GM12892 (cell line): ENCODE measurements at regions not wholly inside any gene's neighbourhood (a gene's known extent, or its start where the extent isn't known, plus 50 kb on each side); places are given as distances from the start of the nearest gene placed in this dataset.
"Not testable (repeated sequence)": the region's sequence is repeated elsewhere in the genome, so short reads cannot be mapped to it uniquely, and the experiment has no call there.

ENCODE experiments used
- DNase-seq: peaks from one replicate; pipeline ENCODE4 v3.0.0; 2011; ENCODE audit not compliant: insufficient read length
- FAIRE-seq: peaks from 2 replicates; lab custom pipeline; 2011; peaks lifted over from hg19 to GRCh38; lab: Jason Lieb, UNC
- POLR2A ChIP-seq: IDR thresholded peaks from 2 replicates; pipeline ENCODE4 v1.6.1; 2011; ENCODE audit warnings: low read depth, low read length, control low read depth
- POLR2AphosphoS5 ChIP-seq: IDR thresholded peaks from 2 replicates; pipeline ENCODE4 v1.6.1; 2011; ENCODE audit warnings: low read depth, low read length, control low read depth
- TAF1 ChIP-seq: IDR thresholded peaks from 2 replicates; pipeline ENCODE4 v1.6.1; 2011; ENCODE audit warnings: low read depth, mild to moderate bottlenecking, control low read depth, low read length, borderline replicate concordance

GRCh38 chr9:108395421-108395820 is 460.4 kb downstream of the ACTL7B start:
- no peak for TF ChIP-seq TAF1
- TF ChIP-seq POLR2AphosphoS5 = no peak
- no peak for TF ChIP-seq POLR2A
- FAIRE-seq (no peak), DNase-seq (no peak)

DNA sequence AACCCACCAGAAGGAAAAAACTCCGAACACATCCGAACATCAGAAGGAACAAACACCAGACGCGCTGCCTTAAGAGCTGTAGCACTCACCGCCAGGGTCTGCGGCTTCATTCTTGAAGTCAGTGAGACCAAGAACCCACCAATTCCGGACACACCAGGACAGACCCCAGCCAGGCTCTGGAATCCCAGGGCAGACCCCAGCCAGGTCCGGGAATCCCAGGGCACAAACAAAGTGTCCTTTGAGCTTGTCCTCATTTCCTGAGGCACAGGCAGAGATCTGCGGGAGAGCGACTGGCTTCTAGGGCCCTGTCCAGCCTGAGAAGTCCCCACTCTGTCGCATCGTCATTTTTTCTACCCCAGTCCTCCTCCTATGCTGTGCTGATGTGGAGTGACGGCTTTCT is 461.1 kb downstream of the ACTL7B start:
- FAIRE-seq = no peak
- no peak for DNase-seq
- TF ChIP-seq TAF1 (no peak), POLR2A (no peak), POLR2AphosphoS5 (no peak)

GRCh38 chr9:108393481-108394001 is 462.2 kb downstream of the ACTL7B start:
- not testable (repeated sequence) for FAIRE-seq, DNase-seq

DNA sequence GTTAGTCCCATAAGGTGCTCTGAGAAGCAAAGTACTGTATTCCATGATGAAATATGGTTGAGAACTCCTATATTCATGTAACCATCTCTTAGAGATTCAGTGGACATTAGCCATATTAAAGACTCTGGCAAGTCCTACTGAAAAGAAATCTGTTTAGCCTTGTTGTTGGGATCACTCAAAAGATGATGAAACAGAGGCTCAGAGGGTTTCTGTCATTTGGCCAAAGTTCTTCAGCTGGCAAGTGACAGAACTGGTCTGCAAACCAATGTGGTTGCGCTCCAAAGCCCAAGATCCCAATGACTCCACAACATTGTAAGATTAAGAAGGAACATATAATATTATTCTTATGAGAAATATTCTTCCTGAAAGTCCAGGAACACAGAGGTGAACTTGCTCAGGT is 462.9 kb downstream of the ACTL7B start:
- no peak for TF ChIP-seq POLR2A
- no peak for TF ChIP-seq TAF1
- TF ChIP-seq POLR2AphosphoS5 = no peak
- DNase-seq (no peak), FAIRE-seq (no peak)

GRCh38 chr9:108389056-108389455 is 466.7 kb downstream of the ACTL7B start:
- DNase-seq = no peak
- TF ChIP-seq POLR2A (no peak), POLR2AphosphoS5 (no peak), TAF1 (no peak)
- FAIRE-seq = no peak

GRCh38 chr9:108386859-108387384 is 468.9 kb downstream of the ACTL7B start:
- DNase-seq = no peak
- FAIRE-seq = no peak
- TF ChIP-seq POLR2AphosphoS5 = no peak
- TF ChIP-seq TAF1 = no peak
- no peak for TF ChIP-seq POLR2A

DNA sequence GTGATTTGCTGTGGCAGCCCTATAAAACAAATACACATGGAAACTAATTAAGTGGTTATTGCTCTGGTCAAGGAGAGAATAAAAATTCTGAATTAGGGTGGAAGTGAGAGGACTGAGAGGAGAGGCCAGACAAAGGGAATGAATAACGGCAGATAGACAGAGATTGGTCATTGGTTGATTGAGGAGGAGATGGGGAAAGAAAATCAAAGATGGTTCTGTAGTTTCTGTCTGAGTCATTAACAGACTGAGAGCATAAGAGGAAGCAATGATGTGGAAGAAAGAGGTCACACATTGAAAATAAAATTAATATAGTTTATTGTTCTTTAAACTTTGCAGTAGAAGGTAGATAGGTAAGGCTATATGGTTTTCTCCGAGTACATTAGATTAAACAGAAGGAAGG is 469.8 kb downstream of the ACTL7B start:
- FAIRE-seq (no peak), DNase-seq (no peak)
- TF ChIP-seq POLR2AphosphoS5 (no peak), TAF1 (no peak), POLR2A (no peak)

DNA sequence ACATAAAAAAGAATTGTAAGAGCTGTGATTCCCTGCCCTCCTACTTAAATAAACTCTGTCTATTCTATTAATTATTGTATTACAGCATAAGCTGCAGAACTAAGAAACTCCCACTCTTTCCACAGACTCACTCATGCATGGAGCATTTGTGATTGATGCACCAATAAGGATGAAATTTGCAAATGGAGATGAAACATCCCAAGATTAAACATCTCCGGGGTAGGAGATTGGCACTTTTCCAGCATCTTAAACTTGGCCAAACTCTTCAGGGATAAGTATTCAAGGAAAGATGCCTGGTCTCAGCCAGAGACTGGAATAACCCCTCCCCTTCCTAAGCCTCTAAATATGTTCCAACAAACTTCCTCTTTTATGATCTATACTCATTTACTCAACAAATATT is 472.0 kb downstream of the ACTL7B start:
- TF ChIP-seq TAF1 = no peak
- TF ChIP-seq POLR2AphosphoS5 = no peak
- no peak for TF ChIP-seq POLR2A
- FAIRE-seq (no peak), DNase-seq (no peak)

DNA sequence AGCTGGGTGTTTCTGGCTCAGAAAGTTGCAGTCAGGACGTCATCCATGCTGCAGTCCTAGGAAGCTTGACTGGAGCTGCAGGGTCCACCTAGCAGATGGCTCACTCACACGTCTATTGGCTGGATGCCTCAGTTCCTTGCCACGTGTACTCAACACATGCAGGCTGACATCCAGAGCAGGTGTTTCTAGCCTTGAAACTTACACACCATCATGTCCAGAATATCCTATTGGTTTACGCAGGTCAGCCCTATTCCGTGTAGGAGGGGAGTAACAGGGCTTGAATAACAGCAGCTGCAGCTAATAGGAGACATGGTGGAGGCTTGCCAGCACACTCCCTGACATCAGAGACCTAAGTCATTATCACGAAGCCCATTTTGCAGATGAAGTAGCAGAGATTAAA is 473.5 kb downstream of the ACTL7B start:
- TF ChIP-seq POLR2AphosphoS5 = no peak
- TF ChIP-seq POLR2A = no peak
- no peak for TF ChIP-seq TAF1
- FAIRE-seq = no peak
- no peak for DNase-seq

DNA sequence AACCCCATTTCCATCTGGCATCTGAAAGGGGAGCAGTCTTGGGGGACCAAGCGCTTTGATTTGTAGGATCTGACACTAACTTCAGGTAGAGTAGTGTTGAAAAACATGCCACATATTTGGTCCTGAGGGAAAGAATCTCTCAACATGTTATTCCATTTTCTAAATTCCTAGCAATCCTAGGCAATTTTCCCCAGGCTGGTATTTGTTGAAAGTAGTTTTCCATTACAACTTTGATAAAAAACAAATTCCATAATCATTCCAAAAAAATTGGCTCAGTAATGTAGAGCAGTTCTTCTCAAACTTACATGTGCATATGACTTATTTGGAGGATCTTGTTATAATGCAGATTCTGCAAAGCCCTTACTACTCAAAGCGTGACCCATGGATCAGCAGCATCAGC is 477.9 kb downstream of the ACTL7B start:
- FAIRE-seq (no peak), DNase-seq (no peak)
- no peak for TF ChIP-seq POLR2A
- no peak for TF ChIP-seq TAF1
- TF ChIP-seq POLR2AphosphoS5 = no peak

- DNase-seq (no peak), FAIRE-seq (no peak)
- no peak for TF ChIP-seq POLR2AphosphoS5
- TF ChIP-seq POLR2A = no peak
- no peak for TF ChIP-seq TAF1
Observed at GRCh38 chr9:108377382-108377781, 478.4 kb downstream of the ACTL7B start.

DNA sequence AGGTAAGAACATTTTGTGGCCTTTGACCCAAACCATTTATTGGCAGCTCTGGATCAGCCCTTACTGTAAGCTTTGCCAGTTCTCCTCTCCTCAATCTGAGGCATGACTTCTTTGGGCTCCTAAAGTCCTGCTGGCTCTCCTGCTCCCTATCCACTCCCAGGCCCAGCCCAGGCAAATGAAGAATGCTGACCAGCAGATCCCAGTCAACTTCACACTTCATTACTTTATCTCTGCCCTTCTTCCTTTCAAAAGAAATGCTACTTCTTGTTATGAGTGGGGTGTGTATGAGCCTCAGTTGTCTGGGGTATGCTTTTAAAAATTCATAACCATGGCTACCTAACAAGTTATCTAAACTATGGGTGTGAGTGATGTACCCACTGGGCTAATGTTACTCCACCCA is 479.6 kb downstream of the ACTL7B start:
- TF ChIP-seq POLR2AphosphoS5 (no peak), TAF1 (no peak), POLR2A (no peak)
- DNase-seq (no peak), FAIRE-seq (no peak)
